Trophoblast cell (in vitro differentiated cells and primary cell): ENCODE measurements at regions not wholly inside any gene's neighbourhood (a gene's known extent, or its start where the extent isn't known, plus 50 kb on each side); places are given as distances from the start of the nearest gene placed in this dataset.

ENCODE experiments used
- DNase-seq, 2 donors: peaks; one replicate each; pipeline ENCODE4 v3.0.0-alpha.2; 2016
- H2AFZ ChIP-seq: 2 replicates; pipeline ENCODE4 v1.6.1; 2013; ENCODE audit warnings: low read length, moderate library complexity, mild to moderate bottlenecking; ENCODE audit not compliant: insufficient read depth, poor library complexity
- H2AK5ac ChIP-seq: 2 replicates; pipeline ENCODE4 v1.6.1; 2013; ENCODE audit warnings: mild to moderate bottlenecking, low read length
- H2BK120ac ChIP-seq: 2 replicates; pipeline ENCODE4 v1.6.1; 2013; ENCODE audit warnings: low read length, mild to moderate bottlenecking, moderate library complexity; ENCODE audit not compliant: insufficient read depth, poor library complexity
- H2BK12ac ChIP-seq: 2 replicates; pipeline ENCODE4 v1.6.1; 2013; ENCODE audit warnings: mild to moderate bottlenecking, low read length, moderate library complexity
- H2BK5ac ChIP-seq: 2 replicates; pipeline ENCODE4 v1.6.1; 2013; ENCODE audit warnings: low read length, low read depth, moderate library complexity, mild to moderate bottlenecking; ENCODE audit not compliant: poor library complexity
- H3K14ac ChIP-seq: 2 replicates; pipeline ENCODE4 v1.6.1; 2013; ENCODE audit warnings: mild to moderate bottlenecking, low read length
- H3K18ac ChIP-seq: 2 replicates; pipeline ENCODE4 v1.6.1; 2013; ENCODE audit warnings: mild to moderate bottlenecking, low read length
- H3K23ac ChIP-seq: 2 replicates; pipeline ENCODE4 v1.6.1; 2013; ENCODE audit warnings: low read length
- H3K27ac ChIP-seq: 2 replicates; pipeline ENCODE4 v1.5.1; 2013; ENCODE audit warnings: low read depth, mild to moderate bottlenecking, inconsistent platforms, low read length, moderate library complexity
- H3K27me3 ChIP-seq: 2 replicates; pipeline ENCODE4 v1.6.1; 2013; ENCODE audit warnings: inconsistent platforms, mild to moderate bottlenecking, low read length, moderate library complexity; ENCODE audit not compliant: insufficient read depth
- H3K36me3 ChIP-seq, 2 experiments: 1 replicate in 1 of 2; 2 replicates in 1 of 2; pipeline ENCODE4 v1.6.1; 2013; ENCODE audit warnings: low read length in 2 of 2, mild to moderate bottlenecking in 2 of 2, moderate library complexity in 1 of 2; ENCODE audit not compliant: insufficient read depth in 2 of 2, control insufficient read depth in 1 of 2
- H3K4ac ChIP-seq: 2 replicates; pipeline ENCODE4 v1.6.1; 2013; ENCODE audit warnings: low read depth, mild to moderate bottlenecking, low read length, moderate library complexity
- H3K4me1 ChIP-seq, 2 experiments: 1 replicate in 1 of 2; 2 replicates in 1 of 2; pipeline ENCODE4 v1.6.1; 2013; ENCODE audit warnings: low read length in 2 of 2, mild to moderate bottlenecking in 2 of 2, moderate library complexity in 1 of 2; ENCODE audit not compliant: insufficient read depth in 2 of 2, control insufficient read depth in 1 of 2
- H3K4me2 ChIP-seq: 2 replicates; pipeline ENCODE4 v1.6.1; 2013; ENCODE audit warnings: inconsistent platforms, mild to moderate bottlenecking, low read length, moderate library complexity
- H3K4me3 ChIP-seq: 2 replicates; pipeline ENCODE4 v1.5.1; 2013; ENCODE audit warnings: mild to moderate bottlenecking, low read depth, low read length, inconsistent platforms
- H3K79me1 ChIP-seq: one replicate; pipeline ENCODE4 v1.6.1; 2013; ENCODE audit warnings: low read length
- H3K79me2 ChIP-seq: 2 replicates; pipeline ENCODE4 v1.6.1; 2013; ENCODE audit warnings: low read length, mild to moderate bottlenecking; ENCODE audit not compliant: control insufficient read depth, insufficient read depth, poor library complexity
- H3K9ac ChIP-seq: 2 replicates; pipeline ENCODE4 v1.6.1; 2013; ENCODE audit warnings: mild to moderate bottlenecking, low read length
- H3K9me3 ChIP-seq: 2 replicates; pipeline ENCODE4 v1.6.1; 2013; ENCODE audit warnings: low read depth, mild to moderate bottlenecking, control low read depth, inconsistent platforms, low read length; ENCODE audit not compliant: insufficient read depth
- H4K12ac ChIP-seq: 2 replicates; pipeline ENCODE4 v1.6.1; 2013; ENCODE audit warnings: low read depth, mild to moderate bottlenecking, low read length, moderate library complexity
- H4K8ac ChIP-seq: 2 replicates; pipeline ENCODE4 v1.6.1; 2013; ENCODE audit warnings: low read depth, mild to moderate bottlenecking, low read length, moderate library complexity
- H4K91ac ChIP-seq: one replicate; pipeline ENCODE4 v1.6.1; 2013; ENCODE audit warnings: low read depth, mild to moderate bottlenecking, low read length, moderate library complexity
- WGBS: extraction: QIAGEN DNeasy Blood & Tissue Kit; methylation state at CpG from one replicate; pipeline ENCODE4 v1.1.7; 2013; ENCODE audit warnings: missing lambda C conversion rate; ENCODE audit not compliant: insufficient read length, insufficient coverage; ENCODE audit errors: extremely low coverage; 5-methylcytosine and 5-hydroxymethylcytosine counted together

- H3K36me3 ChIP-seq = no peaks in the 10 kb centered on the region
- DNase-seq = no peak
- H3K79me2 ChIP-seq = no peaks in the 10 kb centered on the region
- peaks cover 0 to 2% of the 10 kb centered on the region in 2 experiments for H3K4me1 ChIP-seq
- H3K9ac ChIP-seq = no peak overlapping the region
- H2AK5ac ChIP-seq = no peak overlapping the region
- no peak overlapping the region for H3K4me3 ChIP-seq
- no peak overlapping the region for H2BK120ac ChIP-seq
- H3K14ac ChIP-seq = no peak overlapping the region
- no peaks in the 10 kb centered on the region for H3K79me1 ChIP-seq
- WGBS = no CpG with 5 or more reads among the region's 2 CpGs
- no peak overlapping the region for H2BK5ac ChIP-seq
- no peaks in the 10 kb centered on the region for H3K27me3 ChIP-seq
- no peak overlapping the region for H4K12ac ChIP-seq
- no peak overlapping the region for H3K18ac ChIP-seq
- H4K91ac ChIP-seq = no peak overlapping the region
- no peak overlapping the region for H2BK12ac ChIP-seq
- no peak overlapping the region for H3K23ac ChIP-seq
- no peaks in the 10 kb centered on the region for H3K9me3 ChIP-seq
- no peak overlapping the region for H3K4me2 ChIP-seq
- H2AFZ ChIP-seq = no peak overlapping the region
- no peak overlapping the region for H3K27ac ChIP-seq
- no peak overlapping the region for H4K8ac ChIP-seq
- H3K4ac ChIP-seq = no peak overlapping the region
Measured at GRCh38 chr3:27593173-27593572, 109.0 kb upstream of the SLC4A7 start.

- no peak overlapping the region for H4K8ac ChIP-seq
Measured at GRCh38 chr3:27591312-27592210, 107.4 kb upstream of the SLC4A7 start.

GRCh38 chr3:27590437-27591298 lies 106.5 kb upstream of the SLC4A7 start:
- H3K79me2 ChIP-seq = no peaks in the 10 kb centered on the region
- no peaks in the 10 kb centered on the region for H3K27me3 ChIP-seq
- no peak overlapping the region for H2BK5ac ChIP-seq
- H4K12ac ChIP-seq = no peak overlapping the region
- no peak overlapping the region for H2AFZ ChIP-seq
- no peaks in the 10 kb centered on the region for H3K9me3 ChIP-seq
- H3K9ac ChIP-seq = no peak overlapping the region
- peak in 1 of 2 donors; percentile 34 for DNase-seq
- no peaks in the 10 kb centered on the region for H3K79me1 ChIP-seq
- H3K36me3 ChIP-seq = no peaks in the 10 kb centered on the region
- no peak overlapping the region for H3K27ac ChIP-seq
- no CpG with 5 or more reads among the region's 5 CpGs for WGBS
- H2BK12ac ChIP-seq = no peak overlapping the region
- H2BK120ac ChIP-seq = no peak overlapping the region
- H3K4me2 ChIP-seq = no peak overlapping the region
- H3K4me3 ChIP-seq = no peak overlapping the region
- H3K18ac ChIP-seq = no peak overlapping the region
- no peak overlapping the region for H2AK5ac ChIP-seq
- H4K91ac ChIP-seq = no peak overlapping the region
- H4K8ac ChIP-seq = no peak overlapping the region
- H3K14ac ChIP-seq = no peak overlapping the region
- H3K4ac ChIP-seq = no peak overlapping the region
- no peaks in the 10 kb centered on the region for H3K4me1 ChIP-seq
- no peak overlapping the region for H3K23ac ChIP-seq

More at GRCh38 chr3:27591312-27592210, 107.4 kb upstream of the SLC4A7 start:
- Histone ChIP-seq H3K4ac (no peak overlapping the region), H3K9ac (no peak overlapping the region), H3K4me2 (no peak overlapping the region), H3K18ac (no peak overlapping the region), H3K27ac (no peak overlapping the region), H4K91ac (no peak overlapping the region), H3K36me3 (no peaks in the 10 kb centered on the region), H2BK12ac (no peak overlapping the region), H2BK120ac (no peak overlapping the region), H3K27me3 (no peaks in the 10 kb centered on the region), H2BK5ac (no peak overlapping the region), H3K79me1 (no peaks in the 10 kb centered on the region), H2AK5ac (no peak overlapping the region), H3K9me3 (no peaks in the 10 kb centered on the region), H3K79me2 (no peaks in the 10 kb centered on the region), H3K14ac (no peak overlapping the region), H4K12ac (no peak overlapping the region), H3K4me3 (no peak overlapping the region), H2AFZ (no peak overlapping the region), H3K4me1 (no peaks in the 10 kb centered on the region), H3K23ac (no peak overlapping the region)
- WGBS = no CpG with 5 or more reads among the region's 7 CpGs
- no peak for DNase-seq

GRCh38 chr3:27589795-27590194 lies 105.6 kb upstream of the SLC4A7 start:
- H2AFZ ChIP-seq = no peak overlapping the region
- no peak overlapping the region for H3K27ac ChIP-seq
- H3K79me1 ChIP-seq = no peaks in the 10 kb centered on the region
- no peak overlapping the region for H2BK5ac ChIP-seq
- no peak overlapping the region for H4K8ac ChIP-seq
- H4K91ac ChIP-seq = no peak overlapping the region
- DNase-seq = peak in 1 of 2 donors; percentile 48
- H3K4ac ChIP-seq = no peak overlapping the region
- no peak overlapping the region for H2BK120ac ChIP-seq
- no peak overlapping the region for H2BK12ac ChIP-seq
- no peaks in the 10 kb centered on the region for H3K4me1 ChIP-seq
- H3K27me3 ChIP-seq = no peaks in the 10 kb centered on the region
- no peak overlapping the region for H4K12ac ChIP-seq
- no CpG with 5 or more reads among the region's 1 CpG for WGBS
- no peak overlapping the region for H3K23ac ChIP-seq
- no peak overlapping the region for H2AK5ac ChIP-seq
- H3K4me3 ChIP-seq = no peak overlapping the region
- H3K9me3 ChIP-seq = no peaks in the 10 kb centered on the region
- H3K14ac ChIP-seq = no peak overlapping the region
- H3K18ac ChIP-seq = no peak overlapping the region
- H3K4me2 ChIP-seq = no peak overlapping the region
- H3K9ac ChIP-seq = no peak overlapping the region
- H3K79me2 ChIP-seq = no peaks in the 10 kb centered on the region
- H3K36me3 ChIP-seq = no peaks in the 10 kb centered on the region
